Testis (tissue), 2 donors: ENCODE measurements at regions not wholly inside any gene's neighbourhood (a gene's known extent, or its start where the extent isn't known, plus 50 kb on each side); places are given as distances from the start of the nearest gene placed in this dataset.

ENCODE experiments used
- CTCF ChIP-seq, 3 experiments: fragments of 450-650 bp in 2 of 3; fragments of 200-600 bp in 1 of 3; sonication (generic) in 1 of 3; IDR thresholded peaks; one replicate each; pipeline ENCODE4 v1.5.1; 2016 to 2019; ENCODE audit warnings: antibody characterized with exemption in 3 of 3, mild to moderate bottlenecking in 2 of 3, moderate library complexity in 1 of 3
- POLR2A ChIP-seq: fragments of 450-650 bp; IDR thresholded peaks from one replicate; pipeline ENCODE4 v1.6.1; 2017; ENCODE audit warnings: antibody characterized with exemption, mild to moderate bottlenecking, moderate library complexity

GRCh38 chr1:96256130-96256790 is 465.3 kb upstream of the PTBP2 start:
- TF ChIP-seq CTCF (IDR thresholded peaks at IDR 0.05) (no peak), POLR2A (no peak)
